K562 (cell line): ENCODE measurements at regions not wholly inside any gene's neighbourhood (a gene's known extent, or its start where the extent isn't known, plus 50 kb on each side); places are given as distances from the start of the nearest gene placed in this dataset.

Source experiments
- ATAC-seq: fragments of 200-7000 bp; cut with Tn5 transposase; 3 replicates; pipeline ENCODE4 v1.9.1; 2020; ENCODE audit warnings: moderate library complexity
- BruUV-seq: library from RNA; stranded (reverse); fragments of 400-500 nt; replicated peaks from 2 replicates; lab custom pipeline; 2021; lab: Mats Ljungman, UMichigan
- CTCF ChIA-PET: fragments of 300-600 bp; formaldehyde crosslinking; extraction: SDS; loops from one replicate; lab custom pipeline; 2021; ENCODE audit warnings: low intra/inter-chr PET ratio; lab: Yijun Ruan, JAX
- POLR2A ChIA-PET: fragments of 300-600, 350-650 bp; sonication (Branson Sonifier 250); formaldehyde crosslinking; extraction: SDS; loops from one replicate; lab custom pipeline; 2021; ENCODE audit warnings: antibody characterized with exemption, inconsistent platforms; lab: Yijun Ruan, JAX
- DNase-seq, 4 experiments: peaks; one replicate each; pipeline versions ENCODE4 v3.0.0 to v3.0.0-alpha.2; 2011 to 2018; ENCODE audit warnings: low spot score in 3 of 4, mixed read lengths in 3 of 4; ENCODE audit errors: extremely low read depth in 1 of 4
- FAIRE-seq: peaks from 2 replicates; lab custom pipeline; 2011; peaks lifted over from hg19 to GRCh38; lab: Jason Lieb, UNC
- H2AFZ ChIP-seq: 2 replicates; pipeline ENCODE4 v1.6.0; 2011; ENCODE audit warnings: low read depth, low read length, control low read depth, inconsistent platforms
- H3K27ac ChIP-seq: fragments of 200-600 bp; 3 replicates; pipeline ENCODE4 v1.8.0; 2011; ENCODE audit warnings: low read depth, mild to moderate bottlenecking, control low read depth, inconsistent platforms, low read length, moderate library complexity, mixed read lengths; ENCODE audit errors: extremely low read depth
- H3K27me3 ChIP-seq, 2 experiments: fragments of 300-600 bp in 1 of 2; 2 replicates in 1 of 2; 3 replicates in 1 of 2; pipeline versions ENCODE4 v1.6.0 to v1.8.0; 2011; ENCODE audit warnings: inconsistent platforms in 2 of 2, low read length in 2 of 2, mild to moderate bottlenecking in 1 of 2, mixed read lengths in 1 of 2, moderate library complexity in 1 of 2; ENCODE audit not compliant: control insufficient read depth in 2 of 2, insufficient read depth in 2 of 2
- H3K36me3 ChIP-seq: fragments of 300-600 bp; 3 replicates; pipeline ENCODE4 v1.8.0; 2011; ENCODE audit warnings: mild to moderate bottlenecking, low read length, inconsistent platforms; ENCODE audit not compliant: control insufficient read depth, insufficient read depth
- H3K4me1 ChIP-seq, 2 experiments: fragments of 200-600 bp in 1 of 2; replicated peaks in 1 of 2; 2 replicates in 1 of 2; 3 replicates in 1 of 2; pipeline versions ENCODE4 v1.5.1 to v1.8.0; 2011; ENCODE audit warnings: inconsistent platforms in 2 of 2, low read length in 2 of 2, mild to moderate bottlenecking in 1 of 2, mixed read lengths in 1 of 2, moderate library complexity in 1 of 2; ENCODE audit not compliant: control insufficient read depth in 2 of 2, insufficient read depth in 2 of 2
- H3K4me2 ChIP-seq: 2 replicates; pipeline ENCODE4 v1.6.1; 2011; ENCODE audit warnings: low read length, control low read depth, inconsistent platforms, mixed read lengths; ENCODE audit not compliant: insufficient read depth
- H3K4me3 ChIP-seq: fragments of 200-600 bp; sonication (generic), shearing (Covaris generic); 2 replicates; pipeline ENCODE4 v1.5.1; 2016; ENCODE audit warnings: control low read depth, inconsistent platforms
- H3K79me2 ChIP-seq: fragments of 200-600 bp; 3 replicates; pipeline ENCODE4 v1.8.0; 2011; ENCODE audit warnings: low read length, inconsistent platforms; ENCODE audit not compliant: control insufficient read depth, insufficient read depth
- H3K9ac ChIP-seq, 2 experiments: 2 replicates each; pipeline versions ENCODE4 v1.6.0 to v1.6.1; 2011; ENCODE audit warnings: low read depth in 2 of 2, low read length in 2 of 2, control low read depth in 1 of 2, inconsistent platforms in 1 of 2, mild to moderate bottlenecking in 1 of 2, mixed read lengths in 1 of 2; ENCODE audit not compliant: insufficient read depth in 1 of 2
- H3K9me1 ChIP-seq: one replicate; pipeline ENCODE4 v1.6.0; 2011; ENCODE audit warnings: inconsistent platforms, mild to moderate bottlenecking, low read length, moderate library complexity; ENCODE audit not compliant: control insufficient read depth, insufficient read depth
- H3K9me3 ChIP-seq: replicated peaks from 2 replicates; pipeline ENCODE4 v1.5.1; 2011; ENCODE audit warnings: low read depth, low read length, inconsistent platforms; ENCODE audit not compliant: control insufficient read depth, insufficient read depth
- H4K20me1 ChIP-seq: replicated peaks from 2 replicates; pipeline ENCODE4 v1.6.1; 2011; ENCODE audit warnings: low read length, inconsistent platforms, mixed read lengths; ENCODE audit not compliant: control insufficient read depth, insufficient read depth
- E2F6 ChIP-seq, 2 experiments: IDR thresholded peaks; 2 replicates each; pipeline ENCODE4 v1.6.1; 2011; ENCODE audit warnings: borderline replicate concordance in 1 of 2, control low read depth in 1 of 2, low read depth in 1 of 2, low read length in 1 of 2, mild to moderate bottlenecking in 1 of 2, mixed read lengths in 1 of 2, moderate library complexity in 1 of 2; ENCODE audit not compliant: insufficient read depth in 1 of 2, insufficient read length in 1 of 2, poor library complexity in 1 of 2, severe bottlenecking in 1 of 2; ENCODE audit errors: extremely low read depth in 1 of 2
- FOXJ3 ChIP-seq: sonication (generic); formaldehyde crosslinking; IDR thresholded peaks from 2 replicates; pipeline ENCODE4 v1.4.0; 2020; ENCODE audit warnings: mild to moderate bottlenecking, missing genetic modification reagents
- HDAC8 ChIP-seq: fragments of 450-650 bp; IDR thresholded peaks from 2 replicates; pipeline ENCODE4 v1.6.1; 2016; ENCODE audit warnings: mild to moderate bottlenecking, missing genetic modification characterization, moderate library complexity, missing compliant biosample characterization
- HSF4 ChIP-seq: fragments of 250-450 bp; sonication (Bioruptor Pico); IDR thresholded peaks from 2 replicates; pipeline ENCODE4 v2.1.2; 2022; ENCODE audit warnings: mild to moderate bottlenecking, moderate library complexity, borderline replicate concordance
- PKNOX1 ChIP-seq: fragments of 450-650 bp; IDR thresholded peaks from 2 replicates; pipeline ENCODE4 v1.6.1; 2016
- SMARCA5 ChIP-seq: fragments of 450-650 bp; IDR thresholded peaks from 2 replicates; pipeline ENCODE4 v1.6.1; 2016
- SRSF9 ChIP-seq: fragments of 200-400 bp; formaldehyde crosslinking; IDR thresholded peaks from 2 replicates; pipeline ENCODE4 v1.6.1; 2017; ENCODE audit warnings: low read depth, low read length, borderline replicate concordance
- TCF7L2 ChIP-seq: fragments of 150-350 bp; IDR thresholded peaks from 2 replicates; pipeline ENCODE4 v1.6.1; 2016; ENCODE audit warnings: low read depth, mild to moderate bottlenecking, low read length, moderate library complexity
- TEAD4 ChIP-seq, 2 experiments: sonication (generic) in 1 of 2; formaldehyde crosslinking in 1 of 2; IDR thresholded peaks; 2 replicates each; pipeline versions ENCODE4 v1.6.1 to v1.8.0; 2012 to 2022; ENCODE audit warnings: borderline replicate concordance in 1 of 2, inconsistent platforms in 1 of 2, low read length in 1 of 2, mild to moderate bottlenecking in 1 of 2, missing genetic modification reagents in 1 of 2
- U2AF1 ChIP-seq: fragments of 200-400 bp; formaldehyde crosslinking; optimal IDR thresholded peaks from 2 replicates; pipeline ENCODE3; 2017; ENCODE audit warnings: mild to moderate bottlenecking, low read depth, low read length, moderate library complexity
- ZNF140 ChIP-seq: fragments of 250-450 bp; sonication (Bioruptor Pico); IDR thresholded peaks from 2 replicates; pipeline ENCODE4 v1.8.0; 2021; ENCODE audit warnings: moderate library complexity, mild to moderate bottlenecking, inconsistent platforms
- ZNF354B ChIP-seq: fragments of 250-450 bp; sonication (Bioruptor Pico); IDR thresholded peaks from 2 replicates; pipeline ENCODE4 v1.4.0; 2020
- ZNF695 ChIP-seq: fragments of 450-650 bp; formaldehyde crosslinking; IDR thresholded peaks from 2 replicates; pipeline ENCODE4 v1.4.0; 2020; ENCODE audit warnings: mild to moderate bottlenecking, moderate library complexity
- WGBS: fragments of 100-300 bp; shearing (Covaris generic); methylation state at CpG from one replicate; pipeline ENCODE4 v1.1.6; 2016; ENCODE audit warnings: low coverage, mixed read lengths; ENCODE audit not compliant: insufficient coverage; ENCODE audit errors: missing lambda C conversion rate; 5-methylcytosine and 5-hydroxymethylcytosine counted together
- in situ Hi-C: fragments of 300-500 bp; cut with MboI; formaldehyde crosslinking; loops from 4 replicates; pipeline ENCODE4 v1.15.0; 2018; ENCODE audit warnings: inconsistent platforms, mixed read lengths
- intact Hi-C: fragments of 100-400 bp; cut with micrococcal nuclease; formaldehyde crosslinking; loops from 2 replicates; pipeline ENCODE4 v1.14.2; 2022

GRCh38 chr12:126688556-126688955 lies 1578.4 kb upstream of the TMEM132C start:
- no peak for FAIRE-seq
- 0% methylated on average over 4 of the region's 4 CpGs for WGBS
- POLR2A ChIA-PET = no interaction called here
- H4K20me1 ChIP-seq = no peaks in the 10 kb centered on the region
- no peak overlapping the region for H3K27ac ChIP-seq
- H3K4me3 ChIP-seq = no peak overlapping the region
- CTCF ChIA-PET = no interaction called here
- DNase-seq = no peak
- TF ChIP-seq HDAC8 (tag) (no peak), ZNF140 (CRISPR knock-in tag) (no peak), U2AF1 (no peak), SRSF9 (no peak), FOXJ3 (CRISPR knock-in tag) (no peak), TEAD4 (IDR thresholded peaks at IDR 0.05; ENCODE audit: low read length) (no peak), TEAD4 (CRISPR knock-in tag; IDR thresholded peaks at IDR 0.05; ENCODE audit: borderline replicate concordance) (no peak), ZNF695 (CRISPR knock-in tag) (no peak), TCF7L2 (no peak), HSF4 (CRISPR knock-in tag) (no peak), ZNF354B (CRISPR knock-in tag) (no peak), SMARCA5 (no peak), PKNOX1 (no peak), E2F6 (IDR thresholded peaks at IDR 0.05; ENCODE audit: borderline replicate concordance in 1 of 2, extremely low read depth in 1 of 2, insufficient read depth in 1 of 2, insufficient read length in 1 of 2, low read depth in 1 of 2, low read length in 1 of 2, poor library complexity in 1 of 2, severe bottlenecking in 1 of 2) (no peak)
- no peaks in the 10 kb centered on the region for H3K9me3 ChIP-seq
- BruUV-seq = no TSS peak
- no peak overlapping the region for H3K4me2 ChIP-seq
- ATAC-seq = no peak
- no peaks in the 10 kb centered on the region for H3K9me1 ChIP-seq
- H3K4me1 ChIP-seq = no peaks in the 10 kb centered on the region
- intact Hi-C loops (no loop called here), in situ Hi-C loops (no loop called here)
- H3K36me3 ChIP-seq = no peaks in the 10 kb centered on the region
- H3K9ac ChIP-seq = no peak overlapping the region
- H3K79me2 ChIP-seq = no peaks in the 10 kb centered on the region
- H3K27me3 ChIP-seq = no peaks in the 10 kb centered on the region
- H2AFZ ChIP-seq = no peak overlapping the region
